Muscle layer of duodenum (tissue), 2 donors: ENCODE measurements at regions not wholly inside any gene's neighbourhood (a gene's known extent, or its start where the extent isn't known, plus 50 kb on each side); places are given as distances from the start of the nearest gene placed in this dataset.
"Not testable (repeated sequence)": the region's sequence is repeated elsewhere in the genome, so short reads cannot be mapped to it uniquely, and the experiment has no call there.

ENCODE experiments used
- H3K27ac ChIP-seq: one replicate; pipeline ENCODE4 v1.7.0; 2013; ENCODE audit warnings: mild to moderate bottlenecking, low read length
- H3K27me3 ChIP-seq: one replicate; pipeline ENCODE4 v1.7.0; 2013; ENCODE audit warnings: low read depth, mild to moderate bottlenecking, control low read depth, low read length
- H3K36me3 ChIP-seq, 2 donors: one replicate each; pipeline ENCODE4 v1.7.0; 2013; ENCODE audit warnings: low read length in 2 of 2, control low read depth in 1 of 2, mild to moderate bottlenecking in 1 of 2; ENCODE audit not compliant: insufficient read depth in 2 of 2, control insufficient read depth in 1 of 2
- H3K4me1 ChIP-seq, 2 donors: one replicate each; pipeline ENCODE4 v1.7.0; 2013; ENCODE audit warnings: low read length in 2 of 2, mild to moderate bottlenecking in 2 of 2, control low read depth in 1 of 2, moderate library complexity in 1 of 2; ENCODE audit not compliant: insufficient read depth in 2 of 2, control insufficient read depth in 1 of 2
- H3K4me3 ChIP-seq, 2 donors: one replicate each; pipeline ENCODE4 v1.7.0; 2013; ENCODE audit warnings: low read length in 2 of 2, low read depth in 1 of 2, mild to moderate bottlenecking in 1 of 2
- H3K9me3 ChIP-seq, 2 donors: one replicate each; pipeline ENCODE4 v1.7.0; 2013; ENCODE audit warnings: low read length in 2 of 2, control low read depth in 1 of 2, mild to moderate bottlenecking in 1 of 2; ENCODE audit not compliant: control insufficient read depth in 1 of 2
- donor health status: healthy.

- H3K9me3 ChIP-seq: no peaks in the 10 kb centered on the region
- H3K4me3 ChIP-seq: no peak overlapping the region
- no peak overlapping the region for H3K27ac ChIP-seq
- no peaks in the 10 kb centered on the region for H3K36me3 ChIP-seq
- peaks cover 0 to 5% of the 10 kb centered on the region in 2 donors for H3K4me1 ChIP-seq
- H3K27me3 ChIP-seq: no peaks in the 10 kb centered on the region
These were observed 107.3 kb upstream of the ANKRD28 start for GRCh38 chr3:15905041-15905440.

- not testable (repeated sequence) for H3K9me3 ChIP-seq, H3K4me1 ChIP-seq, H3K27me3 ChIP-seq, H3K36me3 ChIP-seq, H3K4me3 ChIP-seq, H3K27ac ChIP-seq
These were observed 109.6 kb upstream of the ANKRD28 start for GRCh38 chr3:15907403-15907802.

- H3K27me3 ChIP-seq: no peaks in the 10 kb centered on the region
- H3K27ac ChIP-seq: no peak overlapping the region
- H3K36me3 ChIP-seq: no peaks in the 10 kb centered on the region
- H3K4me3 ChIP-seq: no peak overlapping the region
- H3K4me1 ChIP-seq: no peaks in the 10 kb centered on the region
- no peaks in the 10 kb centered on the region for H3K9me3 ChIP-seq
These were observed 121.2 kb upstream of the ANKRD28 start for GRCh38 chr3:15918988-15919387.

GRCh38 chr3:15919971-15920370 lies 122.2 kb upstream of the ANKRD28 start:
- Histone ChIP-seq H3K4me1 (no peaks in the 10 kb centered on the region), H3K4me3 (no peak overlapping the region), H3K36me3 (no peaks in the 10 kb centered on the region), H3K27me3 (no peaks in the 10 kb centered on the region), H3K27ac (no peak overlapping the region), H3K9me3 (no peaks in the 10 kb centered on the region)

DNA sequence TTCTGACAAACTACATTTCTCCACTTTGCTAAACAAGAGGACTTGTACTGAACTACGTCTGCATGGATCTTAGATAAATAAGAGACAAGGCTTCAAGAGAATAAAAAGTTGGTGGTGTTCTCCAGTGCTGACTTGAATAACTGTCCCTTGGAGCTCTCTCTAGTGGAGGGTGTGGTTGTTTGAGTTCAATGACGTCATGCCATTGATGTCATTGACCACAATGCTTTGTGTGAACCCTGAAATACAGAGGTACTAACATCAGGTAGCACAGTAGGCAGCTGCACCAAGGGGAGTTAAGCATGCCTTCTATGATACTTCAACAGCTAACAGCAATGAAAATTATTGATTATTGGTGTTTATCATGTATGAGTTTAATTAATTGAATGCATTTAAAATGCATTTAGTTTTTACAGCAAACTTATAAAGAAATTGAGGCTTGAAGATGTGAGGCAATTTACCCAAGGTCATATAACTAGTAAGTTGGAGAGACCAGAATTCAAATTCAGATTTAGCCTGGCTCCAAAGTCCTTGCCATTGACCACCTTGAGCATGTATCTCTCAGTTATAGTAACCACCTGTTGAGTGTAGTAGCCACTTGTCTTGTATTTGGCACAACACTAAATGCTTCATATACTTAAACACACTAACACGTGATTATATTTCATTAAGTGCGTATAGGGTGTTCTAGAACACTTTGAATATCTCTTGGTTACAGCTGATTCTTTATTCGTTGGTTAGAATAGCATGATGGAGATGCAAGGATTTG lies 126.0 kb upstream of the ANKRD28 start:
- H3K27ac ChIP-seq: no peak overlapping the region
- no peaks in the 10 kb centered on the region for H3K4me1 ChIP-seq
- no peaks in the 10 kb centered on the region for H3K27me3 ChIP-seq
- no peaks in the 10 kb centered on the region for H3K9me3 ChIP-seq
- H3K36me3 ChIP-seq: no peaks in the 10 kb centered on the region
- no peak overlapping the region for H3K4me3 ChIP-seq

DNA sequence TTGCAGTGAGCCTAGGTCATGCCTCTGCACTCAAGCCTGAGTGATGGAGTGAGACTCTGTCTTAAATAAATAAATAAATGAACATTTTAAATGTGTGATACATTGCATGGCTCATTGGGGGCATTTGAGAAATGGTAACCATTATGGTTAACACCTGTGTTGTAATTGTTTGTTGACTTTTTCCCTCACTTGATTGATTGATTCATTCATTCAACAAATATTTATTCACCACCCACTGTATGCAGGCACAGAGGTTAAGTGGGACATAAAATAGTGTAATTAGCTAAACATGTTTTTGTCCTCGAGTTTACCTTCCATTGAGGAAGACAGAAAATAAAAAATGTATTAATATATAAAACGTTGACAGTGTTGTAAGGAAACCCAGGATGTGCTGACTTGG lies 127.1 kb upstream of the ANKRD28 start:
- Histone ChIP-seq H3K4me1 (no peaks in the 10 kb centered on the region), H3K27me3 (no peaks in the 10 kb centered on the region), H3K4me3 (no peak overlapping the region), H3K36me3 (no peaks in the 10 kb centered on the region), H3K27ac (no peak overlapping the region), H3K9me3 (no peaks in the 10 kb centered on the region)

DNA sequence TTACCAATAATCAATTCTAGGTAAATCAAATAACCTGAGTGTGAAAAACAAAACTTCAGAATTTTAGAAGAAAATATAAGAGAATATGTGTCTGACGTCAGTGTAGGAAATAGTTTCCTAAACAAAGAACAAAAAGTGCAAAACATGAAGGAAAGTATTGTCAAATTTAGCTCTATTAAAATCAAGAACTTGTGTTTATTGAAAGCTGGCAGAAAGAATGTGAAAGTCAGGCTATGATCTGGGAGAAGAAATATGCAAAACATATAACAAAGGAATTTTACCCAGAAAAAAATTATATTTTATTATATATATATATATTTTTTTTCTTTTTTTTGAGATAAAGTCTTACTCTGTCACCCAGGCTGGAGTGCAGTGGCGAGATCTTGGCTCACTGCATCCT lies 129.1 kb upstream of the ANKRD28 start:
- no peak overlapping the region for H3K27ac ChIP-seq
- no peaks in the 10 kb centered on the region for H3K36me3 ChIP-seq
- no peaks in the 10 kb centered on the region for H3K27me3 ChIP-seq
- H3K4me1 ChIP-seq: no peaks in the 10 kb centered on the region
- no peak overlapping the region for H3K4me3 ChIP-seq
- H3K9me3 ChIP-seq: no peaks in the 10 kb centered on the region

DNA sequence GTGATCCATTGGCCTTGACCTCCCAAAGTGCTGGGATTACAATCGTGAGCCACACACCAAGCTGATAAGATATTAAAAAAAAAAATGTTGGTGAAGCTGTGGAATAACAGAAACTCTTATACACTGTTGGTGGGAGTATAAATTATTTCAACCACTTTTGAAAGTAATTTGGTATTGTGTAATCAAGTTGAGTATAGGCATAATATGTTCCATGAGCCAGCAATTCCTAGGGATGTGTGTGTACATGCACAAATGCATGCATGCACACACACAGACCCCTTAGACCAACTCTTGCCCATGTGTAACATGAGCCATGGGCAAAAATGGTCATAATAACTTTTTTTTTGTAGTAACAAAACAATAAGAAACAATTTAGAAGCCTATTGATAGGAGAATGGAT lies 130.2 kb upstream of the ANKRD28 start:
- no peak overlapping the region for H3K4me3 ChIP-seq
- no peaks in the 10 kb centered on the region for H3K27me3 ChIP-seq
- H3K4me1 ChIP-seq: no peaks in the 10 kb centered on the region
- H3K27ac ChIP-seq: no peak overlapping the region
- H3K36me3 ChIP-seq: no peaks in the 10 kb centered on the region
- no peaks in the 10 kb centered on the region for H3K9me3 ChIP-seq

DNA sequence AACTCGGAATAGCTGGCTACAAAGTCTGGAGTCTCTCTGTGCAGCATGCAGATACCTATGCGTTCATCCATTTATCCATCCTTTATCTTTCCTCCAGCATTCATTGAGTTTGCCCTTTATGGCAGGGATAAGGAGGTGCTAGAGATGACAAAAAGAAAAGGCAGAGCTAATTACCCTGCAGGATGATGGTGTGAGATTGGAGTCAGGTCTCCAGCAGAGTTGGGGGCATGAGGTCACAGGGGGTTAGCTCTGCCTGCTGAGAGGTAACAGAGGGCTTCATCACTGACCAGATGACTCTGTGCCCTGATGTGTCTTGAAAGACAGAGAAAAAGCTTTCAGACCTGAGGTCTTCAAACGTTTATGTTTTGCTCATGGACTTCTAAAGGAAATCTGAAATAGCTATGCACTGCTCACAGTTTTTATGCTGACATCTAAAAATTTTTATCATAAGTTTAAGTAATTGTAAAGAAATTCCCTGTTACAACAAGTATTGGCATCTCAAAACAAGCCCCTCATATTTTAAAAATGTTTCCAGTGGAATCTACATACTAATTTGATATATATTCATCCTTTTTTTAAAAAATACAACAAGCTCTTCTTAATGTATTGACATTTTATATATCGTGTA lies 132.3 kb upstream of the ANKRD28 start:
- H3K9me3 ChIP-seq: no peaks in the 10 kb centered on the region
- H3K27me3 ChIP-seq: no peaks in the 10 kb centered on the region
- H3K4me3 ChIP-seq: no peak overlapping the region
- no peaks in the 10 kb centered on the region for H3K36me3 ChIP-seq
- H3K27ac ChIP-seq: no peak overlapping the region
- no peaks in the 10 kb centered on the region for H3K4me1 ChIP-seq

DNA sequence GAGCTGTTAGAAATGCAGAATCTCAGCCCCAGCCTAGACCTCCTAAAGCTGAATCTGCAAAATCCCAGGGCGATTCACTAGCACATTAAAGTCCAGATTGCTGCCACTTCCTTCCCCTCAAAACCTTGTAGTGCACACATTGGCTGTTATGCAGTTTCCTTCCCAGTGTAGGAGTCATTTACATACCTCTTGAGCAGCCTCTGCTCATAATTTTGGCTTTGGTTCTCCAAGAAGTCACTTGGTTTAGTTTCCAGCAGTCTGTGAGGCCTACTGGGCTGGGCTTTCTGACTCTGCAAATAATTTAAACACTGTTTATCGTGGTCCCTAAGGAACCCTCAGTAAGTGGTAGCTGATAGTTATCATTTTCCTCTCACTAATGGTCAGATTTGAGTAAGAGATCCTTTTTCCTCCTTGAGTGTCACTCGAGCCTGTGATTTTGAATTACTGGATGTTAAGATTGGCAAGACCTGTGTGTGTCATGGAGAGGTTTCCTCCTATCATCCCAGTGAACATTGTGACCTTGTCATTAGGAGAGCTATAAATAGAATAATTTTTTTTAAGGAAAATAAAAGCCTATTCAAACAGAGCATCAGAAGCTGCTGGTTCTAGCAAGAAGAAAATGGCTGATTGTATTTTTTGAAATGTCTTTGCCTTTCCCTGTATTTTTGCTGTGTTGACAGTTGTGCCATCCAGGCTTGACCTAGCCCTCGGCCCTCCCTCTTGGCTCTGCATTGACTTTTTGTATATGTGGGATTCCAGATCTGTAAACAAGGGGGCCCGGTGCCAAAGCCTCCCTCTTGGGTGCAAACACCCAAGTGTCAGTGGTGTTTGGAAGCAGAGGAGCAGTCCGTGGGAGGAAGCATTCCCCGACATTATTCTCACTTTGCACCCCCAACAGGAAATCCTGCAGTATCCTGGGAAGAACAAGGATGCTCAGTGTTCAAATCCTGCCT lies 134.8 kb upstream of the ANKRD28 start:
- Histone ChIP-seq H3K27ac (no peak overlapping the region), H3K36me3 (no peaks in the 10 kb centered on the region), H3K4me3 (no peak overlapping the region), H3K4me1 (no peaks in the 10 kb centered on the region), H3K9me3 (no peaks in the 10 kb centered on the region), H3K27me3 (no peaks in the 10 kb centered on the region)

DNA sequence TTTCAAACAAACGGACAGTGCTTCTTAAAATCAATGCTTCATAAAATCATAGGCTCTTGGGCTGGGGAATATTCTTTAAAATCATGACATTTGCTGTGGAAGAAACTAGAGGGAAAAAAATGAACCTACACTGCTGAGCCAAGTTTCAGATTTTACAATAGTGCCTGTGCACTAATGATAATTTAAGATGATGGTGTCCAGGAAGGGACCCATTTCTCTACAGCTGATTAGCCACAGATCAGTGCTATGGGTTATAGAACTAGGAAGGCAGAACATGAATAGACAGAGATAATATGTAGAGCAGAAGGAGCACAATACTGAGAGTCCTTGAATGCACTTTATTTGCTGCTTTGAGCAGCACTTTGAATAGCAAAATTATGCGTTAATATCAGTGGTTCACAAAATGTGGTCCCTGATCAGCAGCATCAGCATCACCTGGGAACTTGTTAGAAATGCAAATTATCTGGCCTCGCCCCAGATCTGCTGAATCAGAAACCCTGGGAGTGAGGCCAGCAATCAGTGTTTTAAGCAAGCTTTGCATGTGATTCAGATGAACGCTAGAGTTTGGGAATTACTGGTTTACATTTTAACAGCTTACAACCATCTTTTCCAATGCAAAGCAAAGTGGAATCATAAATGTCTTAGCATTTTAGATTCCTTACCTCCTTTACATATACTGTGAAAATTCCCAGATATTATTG lies 135.8 kb upstream of the ANKRD28 start:
- Histone ChIP-seq H3K9me3 (no peaks in the 10 kb centered on the region), H3K36me3 (no peaks in the 10 kb centered on the region), H3K27ac (no peak overlapping the region), H3K4me3 (no peak overlapping the region), H3K27me3 (no peaks in the 10 kb centered on the region), H3K4me1 (no peaks in the 10 kb centered on the region)
